ENCODE measurements at regions not wholly inside any gene's neighbourhood (a gene's known extent, or its start where the extent isn't known, plus 50 kb on each side); places are given as distances from the start of the nearest gene placed in this dataset.

DNA sequence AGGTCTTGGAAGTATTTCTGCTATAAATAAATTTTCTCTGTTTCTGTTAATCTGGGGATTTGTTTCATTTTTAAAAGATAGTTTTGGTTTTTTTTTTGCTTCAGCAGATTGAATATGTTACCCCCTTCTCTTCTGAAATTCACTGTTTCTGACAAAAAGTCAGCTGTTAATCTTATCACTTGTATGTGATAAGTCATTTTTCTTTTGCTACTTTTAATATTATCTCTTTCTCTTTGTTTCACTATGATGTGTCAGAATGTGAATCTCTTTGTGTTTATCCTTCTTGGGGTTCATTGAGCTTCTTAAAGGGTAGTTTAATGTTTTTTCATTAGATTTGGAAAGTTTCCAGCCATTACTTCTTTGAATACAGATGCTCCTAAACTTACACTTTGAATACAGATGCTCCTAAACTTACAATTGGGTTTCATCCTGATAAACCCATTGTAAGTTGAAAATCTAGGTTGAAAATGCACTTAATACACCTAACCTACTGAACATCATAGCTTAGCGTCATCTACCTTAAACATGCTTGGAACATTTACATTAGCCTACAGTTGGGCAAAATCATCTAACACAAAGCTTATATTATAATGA lies 154.2 kb upstream of the COL21A1 start:
- no peak overlapping the region for H3K4me2 ChIP-seq (ENCODE audit: low read length)
- H3K36me3 ChIP-seq (ENCODE audit: control insufficient read depth, insufficient read depth, low read length), result no peaks in the 10 kb centered on the region
- no peak overlapping the region for H2AFZ ChIP-seq
- TF ChIP-seq, protein P1, sequence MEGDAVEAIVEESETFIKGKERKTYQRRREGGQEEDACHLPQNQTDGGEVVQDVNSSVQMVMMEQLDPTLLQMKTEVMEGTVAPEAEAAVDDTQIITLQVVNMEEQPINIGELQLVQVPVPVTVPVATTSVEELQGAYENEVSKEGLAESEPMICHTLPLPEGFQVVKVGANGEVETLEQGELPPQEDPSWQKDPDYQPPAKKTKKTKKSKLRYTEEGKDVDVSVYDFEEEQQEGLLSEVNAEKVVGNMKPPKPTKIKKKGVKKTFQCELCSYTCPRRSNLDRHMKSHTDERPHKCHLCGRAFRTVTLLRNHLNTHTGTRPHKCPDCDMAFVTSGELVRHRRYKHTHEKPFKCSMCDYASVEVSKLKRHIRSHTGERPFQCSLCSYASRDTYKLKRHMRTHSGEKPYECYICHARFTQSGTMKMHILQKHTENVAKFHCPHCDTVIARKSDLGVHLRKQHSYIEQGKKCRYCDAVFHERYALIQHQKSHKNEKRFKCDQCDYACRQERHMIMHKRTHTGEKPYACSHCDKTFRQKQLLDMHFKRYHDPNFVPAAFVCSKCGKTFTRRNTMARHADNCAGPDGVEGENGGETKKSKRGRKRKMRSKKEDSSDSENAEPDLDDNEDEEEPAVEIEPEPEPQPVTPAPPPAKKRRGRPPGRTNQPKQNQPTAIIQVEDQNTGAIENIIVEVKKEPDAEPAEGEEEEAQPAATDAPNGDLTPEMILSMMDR (IDR thresholded peaks at IDR 0.05), result no peak
- H3K9me3 ChIP-seq (ENCODE audit: control insufficient read depth, low read length), result no peaks in the 10 kb centered on the region
- no peak overlapping the region for H3K4me3 ChIP-seq (ENCODE audit: low read depth, low read length)
- H3K79me2 ChIP-seq, result no peaks in the 10 kb centered on the region
- H3K9ac ChIP-seq, result no peak overlapping the region
- H3K27me3 ChIP-seq (ENCODE audit: control insufficient read depth, insufficient read depth, low read length), result no peaks in the 10 kb centered on the region
- H3K27ac ChIP-seq, result no peak overlapping the region
- H3K4me1 ChIP-seq, result no peaks in the 10 kb centered on the region

DNA sequence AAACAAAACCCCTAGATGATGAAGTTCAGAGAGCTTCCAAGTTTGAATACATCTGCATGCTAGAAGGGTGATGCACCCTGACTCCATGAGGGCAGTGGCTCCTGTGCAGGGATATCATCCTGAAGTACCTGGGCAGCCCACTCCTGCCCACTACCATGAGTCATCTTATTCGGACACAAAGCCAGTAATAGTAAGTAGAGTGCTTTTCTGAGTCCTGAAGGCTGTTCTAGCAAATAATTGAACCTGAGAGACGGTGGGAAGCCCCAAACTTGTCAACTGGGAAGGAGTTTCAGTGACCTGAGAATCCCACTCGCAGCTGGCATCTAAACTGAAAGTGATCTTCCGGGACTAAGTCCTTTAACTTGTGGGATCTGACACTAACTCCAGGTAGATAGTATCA lies 152.9 kb upstream of the COL21A1 start:
- Histone ChIP-seq H2AFZ (no peak overlapping the region), H3K9ac (no peak overlapping the region), H3K27ac (no peak overlapping the region), H3K4me3 (ENCODE audit: low read depth, low read length) (no peak overlapping the region), H3K27me3 (ENCODE audit: control insufficient read depth, insufficient read depth, low read length) (no peaks in the 10 kb centered on the region), H3K9me3 (ENCODE audit: control insufficient read depth, low read length) (no peaks in the 10 kb centered on the region), H3K79me2 (no peaks in the 10 kb centered on the region), H3K36me3 (ENCODE audit: control insufficient read depth, insufficient read depth, low read length) (no peaks in the 10 kb centered on the region), H3K4me2 (ENCODE audit: low read length) (no peak overlapping the region), H3K4me1 (no peaks in the 10 kb centered on the region)
- TF ChIP-seq, protein P1 (IDR thresholded peaks at IDR 0.05), result no peak

DNA sequence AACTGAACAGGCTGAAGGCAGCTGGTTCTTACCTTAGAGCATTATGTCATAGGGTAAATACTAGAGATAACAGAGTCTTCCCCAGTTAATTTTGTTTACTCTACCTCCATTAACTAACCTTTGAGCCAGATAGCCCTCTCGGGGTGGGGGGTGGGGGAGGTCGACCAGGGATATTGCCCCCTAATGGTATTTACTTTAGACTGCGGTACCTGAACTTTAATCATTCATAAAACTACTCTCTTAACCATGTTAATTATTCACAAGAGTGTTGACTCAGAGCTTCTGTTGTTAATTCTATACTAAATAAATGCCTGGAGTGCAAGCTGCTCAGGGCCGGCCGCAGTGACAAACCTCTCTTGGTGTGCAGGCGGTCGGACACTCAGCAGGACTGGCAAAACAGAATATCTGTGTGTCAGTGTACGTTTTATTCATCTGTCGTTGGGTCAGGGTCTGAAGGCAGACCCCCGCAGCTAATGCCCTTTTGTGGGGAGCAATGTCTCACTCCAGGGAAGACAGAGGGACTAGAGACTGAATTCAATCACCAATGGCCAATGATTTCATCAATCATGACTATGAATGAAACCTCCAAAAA lies 152.4 kb upstream of the COL21A1 start:
- Histone ChIP-seq H3K4me1 (no peaks in the 10 kb centered on the region), H3K27me3 (ENCODE audit: control insufficient read depth, insufficient read depth, low read length) (no peaks in the 10 kb centered on the region), H3K79me2 (no peaks in the 10 kb centered on the region), H3K4me3 (ENCODE audit: low read depth, low read length) (no peak overlapping the region), H2AFZ (no peak overlapping the region), H3K9ac (no peak overlapping the region), H3K4me2 (ENCODE audit: low read length) (no peak overlapping the region), H3K36me3 (ENCODE audit: control insufficient read depth, insufficient read depth, low read length) (no peaks in the 10 kb centered on the region), H3K9me3 (ENCODE audit: control insufficient read depth, low read length) (no peaks in the 10 kb centered on the region), H3K27ac (no peak overlapping the region)
- TF ChIP-seq, protein P1 (IDR thresholded peaks at IDR 0.05), result no peak

DNA sequence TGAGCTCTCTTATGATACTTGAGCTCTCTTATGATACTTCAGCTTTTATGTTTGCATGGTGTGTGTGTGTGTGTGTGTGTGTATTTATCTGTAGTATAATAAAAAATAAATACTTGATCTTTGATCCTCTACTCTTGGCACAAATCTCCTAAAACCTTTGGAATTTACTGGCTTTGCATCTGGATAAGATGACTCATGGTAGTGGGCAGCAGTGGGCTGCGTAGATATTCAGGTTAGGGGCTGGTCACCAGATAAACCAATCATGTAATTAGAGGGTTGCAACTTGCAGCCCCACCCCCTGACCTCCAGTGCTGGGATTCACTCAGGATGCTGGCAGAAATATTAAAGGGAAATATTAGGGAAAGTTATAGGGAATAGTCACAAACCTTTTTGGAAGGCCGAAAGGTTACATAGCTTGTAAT lies 151.9 kb upstream of the COL21A1 start:
- no peak overlapping the region for H2AFZ ChIP-seq
- H3K27me3 ChIP-seq (ENCODE audit: control insufficient read depth, insufficient read depth, low read length), result no peaks in the 10 kb centered on the region
- H3K4me2 ChIP-seq (ENCODE audit: low read length), result no peak overlapping the region
- H3K9me3 ChIP-seq (ENCODE audit: control insufficient read depth, low read length), result no peaks in the 10 kb centered on the region
- H3K27ac ChIP-seq, result no peak overlapping the region
- H3K9ac ChIP-seq, result no peak overlapping the region
- H3K79me2 ChIP-seq, result no peaks in the 10 kb centered on the region
- TF ChIP-seq, protein P1 (IDR thresholded peaks at IDR 0.05), result no peak
- no peaks in the 10 kb centered on the region for H3K36me3 ChIP-seq (ENCODE audit: control insufficient read depth, insufficient read depth, low read length)
- no peaks in the 10 kb centered on the region for H3K4me1 ChIP-seq
- H3K4me3 ChIP-seq (ENCODE audit: low read depth, low read length), result no peak overlapping the region

DNA sequence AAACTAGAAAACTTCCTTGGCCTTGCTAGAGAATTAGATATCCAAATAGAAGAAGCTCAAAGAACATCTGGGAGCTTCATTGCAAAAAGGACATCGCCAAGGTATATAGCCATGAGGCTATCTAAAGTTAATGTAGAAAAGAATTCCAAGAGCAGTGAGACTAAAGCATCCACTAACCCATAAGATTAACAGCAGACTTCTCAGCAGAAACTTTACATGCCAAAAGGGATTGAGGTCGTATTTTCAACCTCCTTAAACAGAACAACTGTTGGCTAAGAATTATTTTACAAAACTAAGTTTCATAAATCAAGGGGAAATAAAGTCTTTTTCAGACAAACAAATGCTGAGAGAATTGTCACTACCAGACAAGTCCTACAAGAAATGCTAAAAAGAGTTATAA lies 149.1 kb upstream of the COL21A1 start:
- H3K4me3 ChIP-seq (ENCODE audit: low read depth, low read length), result no peak overlapping the region
- H3K9me3 ChIP-seq (ENCODE audit: control insufficient read depth, low read length), result no peaks in the 10 kb centered on the region
- no peaks in the 10 kb centered on the region for H3K4me1 ChIP-seq
- no peak overlapping the region for H3K4me2 ChIP-seq (ENCODE audit: low read length)
- no peaks in the 10 kb centered on the region for H3K36me3 ChIP-seq (ENCODE audit: control insufficient read depth, insufficient read depth, low read length)
- no peaks in the 10 kb centered on the region for H3K27me3 ChIP-seq (ENCODE audit: control insufficient read depth, insufficient read depth, low read length)
- H3K27ac ChIP-seq, result no peak overlapping the region
- no peak overlapping the region for H2AFZ ChIP-seq
- no peaks in the 10 kb centered on the region for H3K79me2 ChIP-seq
- H3K9ac ChIP-seq, result no peak overlapping the region
- TF ChIP-seq, protein P1 (IDR thresholded peaks at IDR 0.05), result no peak
